ENCODE measurements at regions not wholly inside any gene's neighbourhood (a gene's known extent, or its start where the extent isn't known, plus 50 kb on each side); places are given as distances from the start of the nearest gene placed in this dataset.

DNA sequence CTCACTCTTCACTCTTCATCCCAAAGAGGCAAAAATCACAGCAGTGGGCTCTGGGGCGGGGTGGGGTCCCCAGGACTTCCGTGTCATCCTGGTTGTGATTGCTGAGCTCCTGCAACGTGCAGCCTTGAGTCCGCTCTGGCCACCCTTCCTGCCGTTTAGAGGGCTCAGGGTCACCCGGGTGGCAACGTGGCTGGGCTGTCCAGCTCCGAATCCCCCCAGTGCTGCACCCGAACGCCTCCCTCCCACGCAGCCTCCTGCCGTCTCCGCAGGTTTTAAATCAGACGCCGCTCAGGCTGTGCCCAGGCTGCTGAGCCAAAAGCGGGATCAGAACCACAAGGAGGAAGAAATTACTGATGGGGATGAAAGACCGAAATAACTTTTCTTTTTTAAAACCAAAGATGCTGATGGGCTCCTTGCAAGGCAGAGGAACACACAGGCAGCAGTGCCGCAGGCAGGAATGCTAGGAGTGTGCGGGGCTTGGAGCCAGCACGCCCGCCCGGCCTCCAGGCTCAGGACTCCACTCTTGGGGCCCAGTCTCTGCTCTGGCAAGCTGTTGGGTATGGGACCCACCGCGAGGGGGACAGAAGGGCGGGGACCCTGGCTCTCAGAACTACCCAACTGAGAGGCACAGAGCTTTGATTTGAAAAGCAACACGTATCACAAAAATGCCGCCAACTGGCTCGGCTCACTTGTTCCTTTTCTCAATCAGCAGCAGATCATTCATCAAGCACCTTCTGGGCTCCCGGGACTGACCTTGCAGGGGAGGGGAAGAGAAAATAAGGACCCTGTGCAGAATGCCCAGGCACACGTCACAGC, 313.0 kb downstream of the CTTN start:
- Histone ChIP-seq H3K9ac (ENCODE audit: insufficient read depth, low read depth, low read length) (no peak overlapping the region), H3K27ac (ENCODE audit: extremely low read length, insufficient read depth, low read length) (no peak overlapping the region), H3K4me3 (replicated peaks in 1 of 3; ENCODE audit: insufficient read depth in 1 of 3, low read depth in 2 of 3, low read length in 3 of 3) (no peak overlapping the region), H3K9me3 (ENCODE audit: low read length) (no peaks in the 10 kb centered on the region), H3K4me1 (ENCODE audit: insufficient read depth, low read length) (0 out of 2 replicates have a peak, but pooled peaks cover 5% of the 10 kb centered on the region), H2AFZ (ENCODE audit: low read length) (no peak overlapping the region), H3K36me3 (replicated peaks in 1 of 2; ENCODE audit: control insufficient read depth in 1 of 2, insufficient read depth in 2 of 2, low read length in 2 of 2) (peaks cover 3 to 21% of the 10 kb centered on the region in 2 experiments; a peak in 4 of 5 replicates), H3K79me2 (ENCODE audit: insufficient read depth, low read length) (no peaks in the 10 kb centered on the region), H4K20me1 (ENCODE audit: insufficient read depth, low read length) (0 out of 2 replicates have a peak, but pooled peaks cover 5% of the 10 kb centered on the region), H3K27me3 (ENCODE audit: control insufficient read depth in 1 of 2, insufficient read depth in 2 of 2, low read length in 2 of 2) (no peaks in the 10 kb centered on the region), H3K4me2 (ENCODE audit: low read depth, low read length) (no peak overlapping the region)
- intact Hi-C loops (cut with micrococcal nuclease; ENCODE audit: unreplicated experiment) (no loop called here), in situ Hi-C loops (cut with HindIII; ENCODE audit: extremely low pct_ligation_motif_present, low pct_unique_long_range_greater_than_20kb) (no loop called here)
- no peak for ATAC-seq
- no TSS peak for BruUV-seq (replicated peaks)
- FAIRE-seq: no peak
- no peak for TF ChIP-seq ZNF263 (CRISPR knock-in tag; IDR thresholded peaks at IDR 0.05)
- no peak for TF ChIP-seq ETV5 (CRISPR knock-in tag; IDR thresholded peaks at IDR 0.05; ENCODE audit: borderline replicate concordance)
- TF ChIP-seq ZNF30 (CRISPR knock-in tag; IDR thresholded peaks at IDR 0.05): no peak
- no peak for TF ChIP-seq KLF13 (CRISPR knock-in tag; IDR thresholded peaks at IDR 0.05)
- TF ChIP-seq ZNF430 (CRISPR knock-in tag; IDR thresholded peaks at IDR 0.05): no peak
- ChIA-PET POLR2A (no interaction called here), CTCF (ENCODE audit: low intra/inter-chr PET ratio, low total read pairs) (no interaction called here)
- no peak for DNase-seq (ENCODE audit: low spot score)
- 96% methylated on average over 24 of the region's 30 CpGs for WGBS (ENCODE audit: low lambda C conversion rate)

DNA sequence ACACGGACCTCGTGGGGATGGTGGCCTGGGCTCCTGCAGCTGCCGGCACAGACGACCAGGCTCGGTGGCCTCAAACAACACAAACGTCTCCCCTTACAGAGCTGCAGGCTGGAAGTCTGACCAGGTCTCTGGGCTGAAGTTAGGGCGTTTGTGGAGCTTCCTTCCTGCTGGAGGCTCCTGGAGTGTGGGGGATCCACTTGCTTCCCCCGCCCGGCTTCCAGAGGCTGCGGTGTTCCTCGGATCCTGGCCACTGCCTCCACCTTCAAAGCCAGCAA, 313.5 kb downstream of the CTTN start:
- TF ChIP-seq ZNF841 (CRISPR knock-in tag; IDR thresholded peaks at IDR 0.05; ENCODE audit: borderline replicate concordance): no peak
- no peak for TF ChIP-seq ZBTB33 (CRISPR knock-in tag; IDR thresholded peaks at IDR 0.05)
- TF ChIP-seq ZNF34 (CRISPR knock-in tag; IDR thresholded peaks at IDR 0.05; ENCODE audit: borderline replicate concordance): no peak
- TF ChIP-seq ZNF777 (CRISPR knock-in tag; IDR thresholded peaks at IDR 0.05): no peak
- TF ChIP-seq BHLHE40 (IDR thresholded peaks at IDR 0.05; ENCODE audit: low read length): no peak
- no peak for TF ChIP-seq ZNF333 (CRISPR knock-in tag; IDR thresholded peaks at IDR 0.05; ENCODE audit: borderline replicate concordance)
- no peak for TF ChIP-seq CBX5 (CRISPR knock-in tag; IDR thresholded peaks at IDR 0.05; ENCODE audit: borderline replicate concordance)
- TF ChIP-seq, protein P1, sequence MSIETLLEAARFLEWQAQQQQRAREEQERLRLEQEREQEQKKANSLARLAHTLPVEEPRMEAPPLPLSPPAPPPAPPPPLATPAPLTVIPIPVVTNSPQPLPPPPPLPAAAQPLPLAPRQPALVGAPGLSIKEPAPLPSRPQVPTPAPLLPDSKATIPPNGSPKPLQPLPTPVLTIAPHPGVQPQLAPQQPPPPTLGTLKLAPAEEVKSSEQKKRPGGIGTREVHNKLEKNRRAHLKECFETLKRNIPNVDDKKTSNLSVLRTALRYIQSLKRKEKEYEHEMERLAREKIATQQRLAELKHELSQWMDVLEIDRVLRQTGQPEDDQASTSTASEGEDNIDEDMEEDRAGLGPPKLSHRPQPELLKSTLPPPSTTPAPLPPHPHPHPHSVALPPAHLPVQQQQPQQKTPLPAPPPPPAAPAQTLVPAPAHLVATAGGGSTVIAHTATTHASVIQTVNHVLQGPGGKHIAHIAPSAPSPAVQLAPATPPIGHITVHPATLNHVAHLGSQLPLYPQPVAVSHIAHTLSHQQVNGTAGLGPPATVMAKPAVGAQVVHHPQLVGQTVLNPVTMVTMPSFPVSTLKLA (IDR thresholded peaks at IDR 0.05): no peak
- TF ChIP-seq RNF2 (conservative IDR thresholded peaks at IDR 0.05; ENCODE audit: low read depth): no peak

More for the DNA sequence above, 313.5 kb downstream of the CTTN start:
- ChIA-PET CTCF (ENCODE audit: low intra/inter-chr PET ratio, low total read pairs) (no interaction called here), POLR2A (no interaction called here)
- no peak overlapping the region for H3K4me3 ChIP-seq (replicated peaks in 1 of 3; ENCODE audit: insufficient read depth in 1 of 3, low read depth in 2 of 3, low read length in 3 of 3)
- H3K27me3 ChIP-seq (ENCODE audit: control insufficient read depth in 1 of 2, insufficient read depth in 2 of 2, low read length in 2 of 2): no peaks in the 10 kb centered on the region
- no peaks in the 10 kb centered on the region for H3K9me3 ChIP-seq (ENCODE audit: low read length)
- H3K4me1 ChIP-seq (ENCODE audit: insufficient read depth, low read length): 0 out of 2 replicates have a peak, but pooled peaks cover 5% of the 10 kb centered on the region
- H4K20me1 ChIP-seq (ENCODE audit: insufficient read depth, low read length): 0 out of 2 replicates have a peak, but pooled peaks cover 5% of the 10 kb centered on the region
- no peak overlapping the region for H3K4me2 ChIP-seq (ENCODE audit: low read depth, low read length)
- no peak overlapping the region for H3K9ac ChIP-seq (ENCODE audit: insufficient read depth, low read depth, low read length)
- DNase-seq (ENCODE audit: low spot score) (no peak), ATAC-seq (no peak), FAIRE-seq (no peak)
- intact Hi-C loops (cut with micrococcal nuclease; ENCODE audit: unreplicated experiment) (no loop called here), in situ Hi-C loops (cut with HindIII; ENCODE audit: extremely low pct_ligation_motif_present, low pct_unique_long_range_greater_than_20kb) (no loop called here)
- H3K79me2 ChIP-seq (ENCODE audit: insufficient read depth, low read length): no peaks in the 10 kb centered on the region
- H2AFZ ChIP-seq (ENCODE audit: low read length): no peak overlapping the region
- H3K36me3 ChIP-seq (replicated peaks in 1 of 2; ENCODE audit: control insufficient read depth in 1 of 2, insufficient read depth in 2 of 2, low read length in 2 of 2): peaks cover 4 to 21% of the 10 kb centered on the region in 2 experiments; a peak in 4 of 5 replicates
- WGBS (ENCODE audit: low lambda C conversion rate): 100% methylated on average over 1 of the region's 11 CpGs
- no TSS peak for BruUV-seq (replicated peaks)
- no peak overlapping the region for H3K27ac ChIP-seq (ENCODE audit: extremely low read length, insufficient read depth, low read length)
